ENCODE measurements at regions not wholly inside any gene's neighbourhood (a gene's known extent, or its start where the extent isn't known, plus 50 kb on each side); places are given as distances from the start of the nearest gene placed in this dataset.
"Not testable (repeated sequence)": the region's sequence is repeated elsewhere in the genome, so short reads cannot be mapped to it uniquely, and the experiment has no call there.

DNA sequence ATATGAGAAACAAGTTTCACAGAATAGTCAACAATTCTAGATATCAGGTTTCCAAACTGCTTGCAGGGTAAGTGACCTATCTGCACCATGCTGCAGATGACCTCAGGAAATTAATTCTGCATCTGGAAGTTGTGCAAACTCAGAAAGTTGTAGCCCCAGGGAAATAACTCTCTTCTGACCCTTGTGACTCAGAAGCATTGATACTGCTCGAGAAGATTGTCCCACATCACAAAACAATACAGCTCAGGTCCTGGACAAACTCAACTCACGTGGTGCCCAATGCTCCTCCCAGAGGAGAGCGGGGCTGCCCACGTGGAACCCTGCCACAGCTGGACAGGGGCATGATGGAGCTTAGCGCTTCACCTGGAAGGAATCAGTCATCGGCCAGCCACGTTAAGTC lies 221.9 kb upstream of the LRRC61 start:
- not testable (repeated sequence) for DNase-seq

DNA sequence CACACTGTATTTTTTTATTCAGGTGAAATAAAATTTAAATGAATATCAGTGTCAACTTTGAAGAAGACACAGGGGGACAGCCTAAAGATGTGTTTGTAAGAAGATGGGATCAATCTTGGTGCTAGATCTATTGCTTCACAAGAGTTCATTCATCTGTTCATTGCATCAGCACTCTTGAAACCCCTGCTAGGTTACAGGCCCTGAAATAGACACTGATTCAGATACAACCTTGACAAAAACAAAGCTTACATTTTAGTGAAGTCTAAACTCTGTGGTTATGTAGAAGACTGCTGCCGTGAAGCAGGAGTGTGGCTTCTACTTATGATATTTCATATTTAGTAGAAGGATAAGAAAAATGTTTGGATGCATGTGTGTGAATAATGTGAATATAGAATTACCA lies 215.9 kb upstream of the LRRC61 start:
- DNase-seq = not testable (repeated sequence)

DNA sequence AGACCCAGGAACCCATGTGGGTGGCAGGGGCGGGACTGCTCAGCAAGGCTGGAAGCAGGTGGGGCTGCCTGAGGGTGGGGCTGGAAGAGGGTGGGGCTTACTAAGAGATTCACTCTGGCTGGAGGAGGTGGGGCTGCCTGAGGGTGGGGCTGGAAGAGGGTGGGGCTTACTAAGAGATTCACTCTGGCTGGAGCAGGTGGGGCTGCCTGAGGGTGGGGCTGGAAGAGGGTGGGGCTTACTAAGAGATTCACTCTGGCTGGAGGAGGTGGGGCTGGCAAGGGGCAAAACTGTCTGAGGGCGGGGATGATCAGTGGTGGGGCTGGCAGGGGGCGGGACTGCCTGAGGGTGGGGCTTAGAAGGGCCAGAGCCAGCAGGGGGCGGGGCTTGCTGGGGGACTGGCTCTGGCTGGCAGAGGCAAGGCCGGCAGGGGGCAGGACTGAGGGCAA lies 212.8 kb upstream of the LRRC61 start:
- DNase-seq = not testable (repeated sequence)

DNA sequence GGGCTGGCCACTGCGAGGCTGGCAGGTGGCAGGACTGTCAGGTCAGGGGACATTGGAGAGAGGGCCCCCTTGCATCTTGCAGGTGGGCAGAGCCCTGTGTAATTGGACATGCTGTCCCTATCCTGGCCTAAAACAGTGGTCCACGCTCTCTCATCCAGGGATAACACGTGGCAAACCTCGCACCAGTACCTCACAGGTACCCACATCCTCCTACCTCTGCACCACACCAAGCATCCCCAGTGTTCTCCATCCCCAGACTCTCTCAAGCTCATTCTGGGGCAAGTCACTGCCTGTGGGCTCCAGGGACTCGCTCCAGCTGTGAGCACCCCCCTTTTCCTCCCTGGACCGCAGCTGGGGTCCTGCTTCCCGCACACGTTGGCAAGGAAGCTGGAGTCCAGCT lies 212.3 kb upstream of the LRRC61 start:
- DNase-seq = not testable (repeated sequence)

DNA sequence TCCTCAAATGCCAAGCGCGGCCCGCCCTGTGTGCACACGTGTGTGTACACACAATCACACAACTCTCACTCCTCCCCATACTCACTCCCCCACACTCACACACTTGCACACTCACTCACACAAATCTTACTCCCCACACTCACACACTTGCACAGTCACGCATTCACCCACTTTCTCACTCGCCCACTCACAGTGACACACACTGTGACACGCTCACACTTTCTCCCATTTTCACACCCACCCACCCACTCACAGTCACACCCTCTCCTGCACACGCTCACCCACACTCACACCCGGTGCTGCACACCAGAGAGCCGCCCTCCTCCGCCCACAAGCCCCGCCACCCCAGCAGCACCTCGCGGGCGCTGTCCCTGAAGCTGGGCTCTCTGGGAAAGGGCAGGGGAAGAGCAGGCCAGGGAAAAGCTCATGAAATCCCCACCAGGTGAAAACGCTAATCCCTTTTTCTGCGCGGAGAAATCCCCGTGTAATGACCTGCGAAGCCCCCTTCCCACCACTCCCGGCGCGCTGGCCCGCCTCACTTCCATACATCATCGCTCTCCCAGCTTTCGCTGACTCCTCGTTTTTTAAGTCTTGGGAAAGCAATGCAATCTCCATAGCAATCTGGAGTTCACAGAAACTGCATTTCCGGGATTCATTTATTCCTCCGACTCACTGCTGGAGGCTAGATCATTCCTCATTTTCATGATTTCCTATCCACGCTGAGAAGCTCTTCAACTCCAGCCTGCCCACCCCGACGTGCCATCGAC lies 211.6 kb upstream of the LRRC61 start:
- DNase-seq = peak in 1 of 2 donors; percentile 7

DNA sequence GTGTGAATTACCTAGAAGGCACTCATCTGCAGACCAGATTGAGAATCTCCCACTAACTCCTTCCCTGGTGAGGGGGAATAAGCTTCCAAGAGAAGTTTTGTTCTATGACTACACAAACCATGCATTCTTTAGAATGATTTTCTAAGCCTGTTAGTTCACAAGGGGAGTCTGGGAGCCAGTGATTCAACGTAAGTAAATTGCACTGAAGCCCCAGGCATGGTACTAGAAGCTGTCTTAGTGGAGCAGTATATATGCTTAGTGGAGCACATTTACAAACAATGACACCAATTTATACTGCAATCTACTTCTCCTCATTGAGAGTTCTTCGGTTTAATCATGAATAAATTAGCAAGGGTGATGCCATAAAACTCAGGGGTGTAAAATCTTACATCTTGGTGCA lies 209.9 kb upstream of the LRRC61 start:
- DNase-seq = not testable (repeated sequence)

DNA sequence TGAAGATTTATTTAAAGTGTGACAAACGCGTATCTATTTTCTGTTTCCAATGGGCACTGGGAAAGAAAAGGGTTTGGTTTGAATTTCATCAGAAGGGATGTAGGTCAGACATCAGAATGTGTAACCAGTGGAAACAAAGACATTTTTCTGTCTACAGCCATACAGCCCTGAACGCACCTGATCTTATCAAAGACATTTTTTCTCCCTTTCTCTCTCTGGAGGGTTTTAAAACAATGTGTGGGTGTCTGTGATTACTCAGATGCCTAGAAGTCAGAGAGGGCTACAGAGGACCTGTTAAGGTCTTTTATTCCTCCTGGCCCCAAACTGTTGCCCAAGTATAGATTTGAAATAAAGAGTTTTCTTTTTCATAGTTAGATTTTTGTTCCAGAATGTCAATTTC lies 208.6 kb upstream of the LRRC61 start:
- not testable (repeated sequence) for DNase-seq

DNA sequence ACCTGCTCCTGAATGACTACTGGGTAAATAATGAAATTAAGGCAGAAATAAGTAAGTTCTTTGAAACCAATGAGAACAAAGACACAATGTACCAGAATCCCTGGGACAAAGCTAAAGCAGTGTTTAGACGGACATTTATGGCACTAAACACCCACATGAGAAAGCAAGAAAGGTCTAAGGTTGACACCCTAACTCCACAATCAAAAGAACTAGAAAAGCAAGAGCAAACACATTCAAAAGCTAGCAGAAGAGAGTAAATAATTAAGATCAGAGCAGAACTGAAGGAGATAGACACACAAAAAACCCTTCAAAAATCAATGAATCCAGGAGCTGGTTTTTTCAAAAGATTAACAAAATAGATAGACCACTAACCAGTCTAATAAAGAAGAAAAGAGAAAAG lies 203.2 kb upstream of the LRRC61 start:
- not testable (repeated sequence) for DNase-seq

DNA sequence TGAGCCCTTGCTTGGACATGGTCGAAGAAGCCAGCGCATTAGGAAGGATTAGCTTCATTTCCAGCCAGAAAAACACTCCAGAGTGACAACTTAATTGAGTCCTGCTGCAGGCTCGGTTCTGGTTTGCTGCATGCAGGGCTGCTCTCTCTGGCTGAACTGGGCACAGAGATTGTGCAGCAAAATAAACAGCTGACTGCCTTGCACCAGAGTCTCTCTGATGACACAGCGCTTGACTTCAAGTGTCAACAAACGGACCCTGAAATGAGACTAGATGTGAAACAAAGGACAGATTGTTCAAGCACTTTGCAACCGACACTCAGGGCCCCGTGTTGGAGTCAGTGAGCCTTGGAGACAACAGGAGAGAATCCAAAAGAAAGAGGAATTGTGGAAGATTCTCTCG lies 197.3 kb upstream of the LRRC61 start:
- not testable (repeated sequence) for DNase-seq

DNA sequence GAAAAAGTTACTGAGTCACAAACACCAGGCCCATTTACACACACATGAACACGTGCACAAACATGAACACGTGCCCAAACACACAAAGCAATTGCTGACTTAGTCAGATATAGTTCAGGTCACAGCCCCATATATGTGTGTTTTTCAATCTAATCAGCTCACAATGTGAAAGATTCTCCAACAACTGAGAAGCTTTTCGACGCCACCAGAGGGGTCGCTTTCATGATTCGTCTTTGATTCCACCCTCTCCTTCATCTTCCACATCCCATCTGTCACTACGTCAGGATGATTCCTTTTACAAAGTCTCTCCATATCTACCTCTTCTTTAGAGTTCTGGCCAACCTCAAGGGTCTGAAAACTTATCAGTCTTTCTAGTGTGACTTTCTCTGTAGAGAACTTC lies 188.7 kb upstream of the LRRC61 start:
- DNase-seq = not testable (repeated sequence)

DNA sequence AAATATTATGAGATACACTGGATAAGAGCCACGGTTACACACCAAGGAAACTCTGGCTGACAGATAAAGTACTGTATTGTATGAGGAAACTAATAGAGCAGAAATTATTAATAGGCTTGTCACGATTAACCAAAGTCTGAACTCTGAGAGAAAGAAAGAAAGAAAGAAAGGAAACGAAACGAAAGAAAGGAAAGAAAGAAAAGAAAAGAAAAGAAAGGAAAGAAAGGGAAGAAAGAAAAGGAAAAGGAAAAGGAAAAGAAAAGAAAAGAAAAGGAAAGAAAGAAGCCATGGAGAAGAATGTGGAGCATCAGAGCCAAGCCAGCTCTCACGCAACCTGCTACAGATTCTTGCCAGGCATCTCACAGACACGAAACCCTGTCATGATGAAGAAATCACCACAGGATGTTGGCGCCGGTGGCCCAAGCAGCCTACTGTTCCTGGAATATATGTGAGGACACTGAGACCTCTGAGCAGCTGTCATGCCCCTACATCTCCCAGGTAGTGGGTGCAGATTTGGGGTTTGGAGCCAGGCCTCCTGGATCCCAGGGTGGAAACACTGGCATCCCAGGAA lies 187.4 kb upstream of the LRRC61 start:
- not testable (repeated sequence) for DNase-seq

DNA sequence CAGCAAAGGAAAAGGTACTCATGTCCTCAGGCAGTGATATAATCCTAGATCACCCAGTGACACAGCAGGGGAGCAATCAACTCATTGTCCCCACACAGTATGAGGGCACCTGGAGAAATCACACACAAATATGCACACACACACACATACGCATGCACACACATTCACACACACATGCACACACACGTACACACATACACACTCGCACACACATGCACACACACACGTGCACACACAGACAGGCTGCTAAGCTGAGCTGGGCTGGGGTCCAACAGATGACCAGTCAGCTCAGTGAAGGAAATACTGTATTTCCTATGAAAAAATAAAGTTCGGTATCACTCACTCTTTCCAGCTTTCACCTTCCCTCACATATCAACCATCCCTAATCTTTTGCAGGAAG lies 183.3 kb upstream of the LRRC61 start:
- DNase-seq = not testable (repeated sequence)

DNA sequence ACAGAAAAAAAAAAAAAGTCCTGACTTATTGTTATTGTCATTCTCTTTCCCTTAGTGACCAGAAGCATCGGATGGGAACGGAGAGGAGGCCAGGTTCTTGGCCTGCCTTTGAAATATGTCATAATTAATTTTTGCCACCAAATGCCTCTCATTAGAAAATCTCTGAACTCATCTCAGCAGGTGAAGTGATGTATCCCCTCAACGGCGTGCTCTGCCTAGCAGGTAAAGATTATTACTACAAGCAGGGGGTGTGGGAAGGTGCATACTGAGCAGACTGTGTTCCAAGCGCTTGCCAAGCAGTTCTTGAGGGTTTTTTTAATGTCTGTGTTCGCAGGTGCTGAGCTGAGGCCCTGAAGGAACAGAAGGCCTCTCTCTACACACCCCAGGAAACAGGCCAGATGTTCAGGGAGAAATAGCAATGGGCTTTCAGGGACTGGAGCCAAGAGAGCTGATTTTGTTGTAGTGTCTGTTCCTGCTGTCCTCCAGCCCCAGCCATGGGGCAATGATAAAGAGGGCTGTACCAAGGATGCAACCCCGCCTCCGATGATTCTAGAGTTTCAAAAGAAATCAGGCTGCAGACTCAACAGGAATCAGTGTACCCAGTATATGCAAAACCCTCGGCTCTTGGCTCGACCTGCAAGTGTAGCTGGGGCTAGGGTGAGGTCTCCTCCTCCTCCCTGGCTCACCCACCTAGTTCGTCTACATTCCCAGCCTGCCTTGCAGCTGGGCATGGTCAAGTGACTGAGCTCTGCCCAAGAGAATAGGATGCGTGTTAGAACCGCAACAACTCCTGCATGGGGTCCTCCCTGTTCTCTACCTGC lies 181.4 kb upstream of the LRRC61 start:
- DNase-seq = not testable (repeated sequence)

DNA sequence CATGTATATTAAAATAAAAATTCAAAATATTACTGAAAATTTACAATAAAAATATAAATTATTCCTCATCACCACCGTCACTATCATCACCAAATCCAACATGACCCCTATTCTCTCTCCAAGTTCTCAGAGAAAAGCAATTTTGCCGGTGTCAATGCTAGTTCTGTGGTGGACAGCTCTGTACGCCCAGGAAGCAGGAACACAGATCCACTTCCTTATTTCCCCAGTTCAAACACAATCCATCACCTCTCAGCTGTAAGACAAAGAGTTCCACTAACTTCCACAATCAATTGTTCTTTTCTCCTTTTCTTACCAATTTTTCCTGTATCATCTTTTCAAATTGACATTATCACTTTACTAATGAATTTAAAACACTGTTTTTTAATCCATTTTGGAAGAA lies 177.0 kb upstream of the LRRC61 start:
- not testable (repeated sequence) for DNase-seq

DNA sequence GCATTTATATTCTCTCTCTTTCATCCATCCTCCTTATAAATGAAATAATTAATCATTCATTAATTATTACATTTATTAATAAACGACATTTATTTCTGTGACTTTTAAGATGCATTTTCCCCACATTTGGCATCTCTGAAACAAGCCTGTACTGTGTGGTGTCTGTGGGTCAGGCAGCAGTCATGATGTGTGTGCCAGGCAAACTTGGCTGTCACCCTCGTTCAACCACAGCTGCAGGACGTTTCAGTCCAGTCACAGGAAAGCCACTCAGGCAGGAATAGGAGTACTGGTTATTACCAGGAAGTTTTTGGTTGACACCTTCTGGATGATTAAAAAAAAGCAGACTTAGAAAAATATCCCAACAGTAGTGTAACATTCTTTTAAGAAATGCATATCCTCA lies 175.6 kb upstream of the LRRC61 start:
- not testable (repeated sequence) for DNase-seq

DNA sequence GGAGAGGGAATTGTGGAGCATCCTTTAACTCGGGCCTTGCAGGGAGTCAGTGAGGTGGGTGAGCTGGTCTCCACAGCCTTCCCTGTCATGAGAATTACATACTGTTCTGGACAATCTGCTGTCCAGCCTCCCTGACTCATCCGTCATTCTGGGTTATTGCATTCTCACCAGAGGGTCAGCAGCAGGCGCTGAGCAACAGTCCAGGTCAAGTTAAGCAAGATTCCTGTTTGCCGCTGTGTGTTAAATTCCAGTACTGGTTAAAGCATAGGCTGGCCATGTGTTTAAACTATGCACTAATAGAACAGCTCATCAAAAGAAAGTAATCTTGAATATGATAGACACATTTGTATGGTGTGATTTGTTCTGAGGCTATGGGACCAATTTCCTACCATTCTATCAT lies 167.1 kb upstream of the LRRC61 start:
- DNase-seq = not testable (repeated sequence)

DNA sequence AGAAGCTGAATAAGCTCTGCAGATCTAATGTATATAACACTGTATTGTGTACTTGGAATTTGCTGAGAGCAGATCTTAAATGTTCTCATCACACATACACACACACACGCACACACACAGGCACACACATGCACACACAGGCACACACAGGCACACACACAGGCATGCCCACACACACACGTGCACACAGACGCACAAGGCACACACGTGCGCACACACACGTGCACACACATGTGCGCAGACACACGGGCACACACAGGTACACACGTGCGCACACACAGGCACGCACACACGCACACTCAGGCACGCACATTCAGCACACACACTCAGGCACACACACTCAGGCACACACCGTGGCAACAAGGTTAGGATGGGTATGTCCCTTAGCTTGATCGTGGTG lies 164.5 kb upstream of the LRRC61 start:
- DNase-seq = not testable (repeated sequence)

DNA sequence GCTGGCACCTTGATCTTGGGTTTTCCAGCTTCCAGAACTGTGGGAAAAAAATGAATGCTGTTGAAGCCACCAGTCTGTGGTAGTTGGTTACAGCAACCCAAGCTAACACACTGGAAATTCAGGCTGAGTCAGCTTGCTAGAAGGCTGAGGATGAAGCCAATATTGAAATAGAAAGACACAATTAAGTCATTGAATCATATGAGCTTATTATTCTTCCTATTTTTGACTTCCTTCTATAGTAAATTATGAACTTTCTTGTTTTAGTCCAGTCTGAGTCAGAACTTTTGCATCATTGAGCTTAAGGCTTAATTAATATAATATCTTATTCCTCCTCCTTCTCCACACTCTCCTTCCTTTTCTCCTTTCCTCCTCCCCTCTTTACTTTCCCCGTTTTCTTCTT lies 153.6 kb upstream of the LRRC61 start:
- DNase-seq = not testable (repeated sequence)

DNA sequence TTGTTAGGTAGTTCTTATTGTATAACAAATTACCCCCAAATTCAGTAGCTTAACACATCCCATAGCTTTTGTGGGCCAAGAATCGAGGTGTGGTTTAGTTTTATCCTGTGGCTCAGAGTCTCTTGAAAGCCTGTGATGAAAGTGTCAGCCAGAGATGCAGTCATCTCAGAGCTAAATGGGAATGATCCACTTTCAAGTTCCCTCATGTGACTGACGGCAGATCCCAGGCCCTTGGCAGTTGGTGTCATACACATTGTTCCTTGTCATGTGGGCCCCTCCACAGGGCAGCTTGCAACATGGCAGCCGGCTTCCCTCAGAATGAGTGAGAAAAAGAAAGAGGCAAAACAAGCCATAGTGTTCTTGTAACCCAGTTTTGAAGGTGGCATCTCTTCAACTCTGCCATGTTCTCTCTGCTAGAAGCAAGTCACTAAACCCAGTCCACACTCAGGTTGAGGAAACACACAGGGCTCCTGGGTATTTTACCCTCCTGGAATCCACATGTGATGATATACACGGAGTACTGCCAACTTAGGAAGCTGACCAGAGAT lies 153.1 kb upstream of the LRRC61 start:
- DNase-seq = not testable (repeated sequence)

DNA sequence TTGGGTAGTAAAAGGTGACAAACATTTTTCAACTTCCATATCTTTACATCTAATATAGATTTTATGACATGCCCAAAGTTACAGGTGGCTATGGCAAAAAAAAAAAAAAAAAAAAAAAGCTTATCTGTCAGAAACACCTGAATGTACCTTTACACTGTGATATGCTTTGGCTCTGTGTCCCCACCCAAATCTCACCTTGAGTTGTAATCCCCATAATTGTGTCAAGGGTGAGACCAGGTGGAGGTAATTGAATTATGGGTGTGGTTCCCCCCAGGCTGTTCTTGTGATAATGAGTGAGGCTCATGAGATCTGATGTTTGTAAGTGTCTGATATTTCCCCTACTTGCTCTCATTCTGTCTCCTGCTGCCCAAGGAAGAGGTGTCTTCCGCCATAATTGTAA lies 139.6 kb upstream of the LRRC61 start:
- DNase-seq = not testable (repeated sequence)

DNA sequence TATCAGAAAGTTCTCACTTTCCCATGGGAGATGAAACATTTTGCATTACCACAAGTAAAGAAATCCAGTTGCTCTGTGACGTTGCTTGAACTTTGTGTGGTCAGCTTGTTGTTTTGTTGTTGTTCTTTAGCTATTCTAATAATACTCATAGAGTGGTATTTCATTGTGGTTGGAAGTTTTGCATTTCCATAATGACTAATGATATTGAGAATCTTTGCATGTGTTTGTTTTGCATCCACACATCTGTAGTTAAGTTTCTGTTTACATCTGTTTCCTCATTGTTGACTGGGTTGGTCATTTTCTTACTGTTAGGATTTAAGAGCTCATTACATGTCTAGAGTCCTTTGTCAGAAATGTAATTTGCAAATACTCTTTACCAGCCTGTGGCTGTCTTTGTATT lies 133.2 kb upstream of the LRRC61 start:
- not testable (repeated sequence) for DNase-seq

DNA sequence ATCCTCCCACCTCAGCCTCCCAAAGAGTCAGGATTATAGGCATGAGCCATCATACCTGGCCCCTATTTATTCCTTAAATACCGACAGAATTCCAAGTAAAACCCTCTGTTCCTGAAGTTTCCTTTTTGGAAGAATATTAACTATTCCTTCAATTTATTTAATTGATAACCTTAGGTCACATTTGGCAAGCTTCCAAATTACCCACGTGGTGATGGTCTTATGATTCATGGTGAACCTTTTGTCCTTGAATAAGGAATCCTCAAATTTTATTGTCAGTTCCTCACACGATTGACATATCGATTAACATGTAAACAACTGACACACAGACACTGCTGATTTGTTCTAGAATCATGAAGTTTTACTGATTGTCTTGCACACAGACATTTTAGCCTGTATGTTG lies 130.6 kb upstream of the LRRC61 start:
- DNase-seq = not testable (repeated sequence)
